SK-N-MC (cell line): ENCODE measurements at regions not wholly inside any gene's neighbourhood (a gene's known extent, or its start where the extent isn't known, plus 50 kb on each side); places are given as distances from the start of the nearest gene placed in this dataset.

ENCODE experiments used
- DNase-seq: peaks from one replicate; pipeline ENCODE4 v3.0.0-alpha.2; 2011; ENCODE audit warnings: low read depth, low spot score
- H3K27ac ChIP-seq: fragments of 200-600 bp; sonication (generic); 2 replicates; pipeline ENCODE4 v1.5.1; 2016; ENCODE audit warnings: mixed run types
- H3K36me3 ChIP-seq: fragments of 200-600 bp; sonication (generic); 2 replicates; pipeline ENCODE4 v1.6.1; 2017; ENCODE audit warnings: antibody characterized with exemption, low read length, mixed read lengths; ENCODE audit not compliant: insufficient read depth
- H3K4me3 ChIP-seq: fragments of 200-600 bp; sonication (generic); 2 replicates; pipeline ENCODE4 v1.5.1; 2016
- H3K9ac ChIP-seq: fragments of 200-600 bp; sonication (generic); 2 replicates; pipeline ENCODE4 v1.8.0; 2017; ENCODE audit warnings: mixed run types, mixed read lengths; ENCODE audit not compliant: insufficient read length
- H3K9me3 ChIP-seq: fragments of 200-600 bp; sonication (generic); 2 replicates; pipeline ENCODE4 v1.6.1; 2017; ENCODE audit warnings: low read depth, mild to moderate bottlenecking, antibody characterized with exemption, low read length, moderate library complexity, mixed read lengths
- EZH2 ChIP-seq: fragments of 200-600 bp; sonication (generic); IDR thresholded peaks from one replicate; pipeline ENCODE4 v1.6.1; 2017; ENCODE audit warnings: antibody characterized with exemption
- FOXP2 ChIP-seq: optimal IDR thresholded peaks from 2 replicates; pipeline ENCODE3; 2011; ENCODE audit warnings: mild to moderate bottlenecking, moderate library complexity; ENCODE audit not compliant: insufficient read depth; ENCODE audit errors: extremely low read length, control extremely low read depth
- POLR2AphosphoS5 ChIP-seq: IDR thresholded peaks from 2 replicates; pipeline ENCODE4 v1.6.1; 2012; ENCODE audit warnings: mild to moderate bottlenecking, low read depth, low read length, borderline replicate concordance

GRCh38 chr13:97117388-97117910 lies 104.7 kb upstream of the MBNL2 start:
- H3K4me3 ChIP-seq, result no peak overlapping the region
- H3K27ac ChIP-seq, result no peak overlapping the region
- H3K36me3 ChIP-seq, result no peaks in the 10 kb centered on the region
- no peak overlapping the region for H3K9ac ChIP-seq
- TF ChIP-seq FOXP2, result no peak
- no peak for TF ChIP-seq POLR2AphosphoS5
- TF ChIP-seq EZH2, result no peak
- DNase-seq, result no peak
- no peaks in the 10 kb centered on the region for H3K9me3 ChIP-seq

DNA sequence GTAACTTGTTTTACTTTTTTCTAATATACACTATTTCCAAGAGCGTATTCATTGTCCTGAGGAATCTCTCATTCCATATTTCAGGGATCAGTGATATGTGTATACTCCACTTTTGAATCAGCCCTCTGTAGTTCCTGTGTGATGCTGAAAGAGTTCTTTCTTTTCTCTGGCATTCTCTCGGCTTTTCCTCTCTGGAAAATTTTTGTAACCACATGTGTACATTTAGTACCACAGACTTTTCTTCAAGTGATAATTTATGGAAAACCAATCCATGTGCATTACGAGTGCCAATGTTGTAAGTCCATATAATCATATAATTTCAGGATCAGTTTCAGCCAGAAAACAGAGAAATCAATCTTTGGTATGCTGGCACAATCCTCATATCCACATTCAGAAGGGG lies 102.2 kb upstream of the MBNL2 start:
- DNase-seq, result no peak
- H3K9ac ChIP-seq, result no peak overlapping the region
- H3K27ac ChIP-seq, result no peak overlapping the region
- H3K36me3 ChIP-seq, result no peaks in the 10 kb centered on the region
- TF ChIP-seq FOXP2, result no peak
- TF ChIP-seq EZH2, result no peak
- TF ChIP-seq POLR2AphosphoS5, result no peak
- H3K9me3 ChIP-seq, result no peaks in the 10 kb centered on the region
- no peak overlapping the region for H3K4me3 ChIP-seq

- no peaks in the 10 kb centered on the region for H3K9me3 ChIP-seq
- DNase-seq, result no peak
- H3K36me3 ChIP-seq, result no peaks in the 10 kb centered on the region
- H3K27ac ChIP-seq, result no peak overlapping the region
- no peak overlapping the region for H3K9ac ChIP-seq
- H3K4me3 ChIP-seq, result no peak overlapping the region
- no peak for TF ChIP-seq FOXP2
- no peak for TF ChIP-seq POLR2AphosphoS5
- no peak for TF ChIP-seq EZH2
Measured at GRCh38 chr13:97120346-97120745, 101.8 kb upstream of the MBNL2 start.

GRCh38 chr13:97120976-97121375 lies 101.2 kb upstream of the MBNL2 start:
- H3K36me3 ChIP-seq, result no peaks in the 10 kb centered on the region
- TF ChIP-seq POLR2AphosphoS5, result no peak
- TF ChIP-seq EZH2, result no peak
- TF ChIP-seq FOXP2, result no peak
- H3K27ac ChIP-seq, result no peak overlapping the region
- no peak for DNase-seq
- no peaks in the 10 kb centered on the region for H3K9me3 ChIP-seq
- no peak overlapping the region for H3K4me3 ChIP-seq
- no peak overlapping the region for H3K9ac ChIP-seq

DNA sequence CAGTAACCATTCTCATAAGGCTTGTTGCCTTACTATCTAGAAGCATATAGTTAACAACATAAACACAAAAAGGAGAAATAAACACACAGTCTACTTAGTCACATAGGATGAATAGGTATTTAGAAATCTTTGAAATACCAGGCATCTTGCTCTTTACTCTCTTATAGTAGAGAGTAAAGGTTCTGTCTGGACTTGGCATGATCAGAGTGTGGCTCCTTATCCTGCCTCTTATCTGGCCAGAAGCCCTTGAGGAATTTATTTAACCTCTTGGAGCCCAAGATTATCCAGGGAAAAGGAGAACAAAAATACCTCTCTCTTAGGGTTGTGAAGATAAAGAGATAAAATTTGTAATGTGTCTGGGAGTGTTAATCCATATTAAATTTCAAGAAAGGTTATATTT lies 100.2 kb upstream of the MBNL2 start:
- Histone ChIP-seq H3K27ac (no peak overlapping the region), H3K9me3 (no peaks in the 10 kb centered on the region), H3K4me3 (no peak overlapping the region), H3K9ac (no peak overlapping the region), H3K36me3 (no peaks in the 10 kb centered on the region)
- TF ChIP-seq POLR2AphosphoS5 (no peak), EZH2 (no peak), FOXP2 (no peak)
- DNase-seq, result no peak

DNA sequence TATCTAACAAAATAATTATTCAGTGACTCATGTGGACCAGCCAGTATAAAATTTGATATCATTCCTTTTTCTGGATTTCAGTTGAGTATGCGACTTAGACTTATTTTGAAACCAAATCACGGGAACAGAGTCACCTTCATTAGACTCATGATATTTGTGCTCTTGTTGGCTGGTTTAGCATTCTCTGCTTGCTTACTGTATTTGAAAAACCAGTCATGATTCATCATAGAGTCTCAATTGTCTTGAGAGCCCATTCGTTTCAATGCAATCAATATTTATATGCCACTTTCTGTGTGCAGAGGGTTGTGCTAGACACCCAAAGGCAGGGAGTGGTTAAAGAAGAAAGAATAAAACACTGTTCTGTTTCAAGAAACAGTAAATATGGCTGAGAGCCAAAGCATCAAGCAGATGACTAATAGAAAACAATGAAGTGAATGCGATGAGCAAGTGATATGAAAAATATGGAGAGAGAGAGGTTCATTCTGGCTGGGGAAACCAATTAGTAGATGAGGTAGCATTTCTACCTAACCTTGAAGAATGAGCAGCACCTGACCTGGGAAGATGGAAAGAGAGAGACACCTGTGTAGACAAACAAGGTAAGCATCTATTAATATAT lies 99.6 kb upstream of the MBNL2 start:
- Histone ChIP-seq H3K9ac (no peak overlapping the region), H3K27ac (no peak overlapping the region), H3K4me3 (no peak overlapping the region), H3K36me3 (no peaks in the 10 kb centered on the region), H3K9me3 (no peaks in the 10 kb centered on the region)
- TF ChIP-seq POLR2AphosphoS5, result no peak
- no peak for TF ChIP-seq FOXP2
- TF ChIP-seq EZH2, result no peak
- DNase-seq, result no peak

DNA sequence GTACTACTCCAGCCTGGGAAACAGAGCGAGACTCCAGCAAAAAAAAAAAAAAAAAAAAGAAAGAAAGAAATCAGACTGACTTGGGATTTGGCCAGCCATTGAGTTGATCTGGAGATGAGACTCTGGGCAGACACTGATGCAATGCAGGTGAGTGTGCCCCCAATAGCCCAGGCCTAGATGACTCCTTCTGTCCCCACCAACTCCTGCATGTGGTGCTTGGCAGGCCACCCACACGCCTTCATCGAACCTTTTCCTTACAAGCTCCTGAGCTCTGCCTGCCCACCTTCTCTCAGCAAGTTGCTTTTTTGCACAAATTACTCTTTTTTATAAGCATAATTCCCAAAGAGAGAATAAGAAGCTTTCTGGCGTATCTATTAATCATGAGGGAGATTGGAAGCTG lies 97.9 kb upstream of the MBNL2 start:
- no peak for DNase-seq
- no peak for TF ChIP-seq POLR2AphosphoS5
- TF ChIP-seq EZH2, result no peak
- no peak for TF ChIP-seq FOXP2
- Histone ChIP-seq H3K4me3 (no peak overlapping the region), H3K27ac (peak overlapping the region; percentile 84), H3K9ac (no peak overlapping the region), H3K9me3 (no peaks in the 10 kb centered on the region), H3K36me3 (no peaks in the 10 kb centered on the region)

DNA sequence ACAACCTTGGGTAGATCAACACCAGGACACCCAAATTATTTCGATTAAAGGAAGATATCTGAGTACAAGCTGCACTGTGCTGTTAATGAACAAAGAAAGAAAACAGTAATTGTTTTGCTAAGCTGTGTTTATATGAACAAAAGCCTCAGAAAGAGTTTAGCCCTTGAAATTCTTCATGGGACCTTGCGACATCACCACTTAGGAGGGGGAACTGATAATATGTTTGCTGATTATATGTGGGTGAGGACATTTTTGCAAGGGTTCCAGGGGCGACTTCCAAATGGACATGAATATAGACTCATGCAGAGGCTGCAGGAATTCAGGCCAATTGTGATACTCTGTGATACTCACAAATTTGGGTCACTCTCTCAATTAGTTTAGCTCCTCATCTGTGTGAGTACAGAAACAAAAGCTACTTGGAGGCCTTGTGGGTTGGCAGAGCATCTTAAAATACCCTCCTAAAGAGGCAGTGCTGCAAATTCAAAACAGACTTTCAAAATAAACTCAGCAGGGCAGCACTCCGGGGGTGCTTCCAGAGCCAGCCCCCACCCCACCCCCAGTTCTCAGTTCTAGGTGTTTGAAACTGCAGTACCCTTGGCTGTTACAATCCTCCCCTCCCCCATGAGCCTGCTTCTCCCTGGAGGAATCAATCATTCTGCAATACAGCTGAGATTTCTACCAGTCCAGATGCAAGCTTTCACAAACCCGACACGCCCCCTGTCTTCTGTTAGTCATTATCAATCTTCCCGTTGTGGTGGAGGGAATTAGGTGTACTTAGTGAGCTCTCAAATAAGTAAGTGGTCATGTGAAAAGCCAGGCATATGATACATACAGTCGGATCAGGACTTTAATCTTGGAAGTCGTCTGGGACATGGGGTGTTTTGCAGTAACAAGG lies 97.0 kb upstream of the MBNL2 start:
- peak; percentile 87 for DNase-seq
- no peaks in the 10 kb centered on the region for H3K36me3 ChIP-seq
- peak overlapping the region; percentile 69 for H3K4me3 ChIP-seq
- TF ChIP-seq FOXP2 (peak; percentile 62), POLR2AphosphoS5 (no peak; the same call in 1 of the 2 replicates)
- H3K9ac ChIP-seq, result no peak overlapping the region
- H3K27ac ChIP-seq, result peak overlapping the region; percentile 84
- no peaks in the 10 kb centered on the region for H3K9me3 ChIP-seq
